Left renal cortex interstitium (tissue), 4 donors: ENCODE measurements at regions not wholly inside any gene's neighbourhood (a gene's known extent, or its start where the extent isn't known, plus 50 kb on each side); places are given as distances from the start of the nearest gene placed in this dataset.
"Not testable (repeated sequence)": the region's sequence is repeated elsewhere in the genome, so short reads cannot be mapped to it uniquely, and the experiment has no call there.

ENCODE experiments used
- DNase-seq, 4 donors: peaks; one replicate each; pipeline ENCODE4 v3.0.0-alpha.2; 2013; ENCODE audit warnings: low read depth in 4 of 4, low spot score in 2 of 4, missing footprints in 1 of 4

DNA sequence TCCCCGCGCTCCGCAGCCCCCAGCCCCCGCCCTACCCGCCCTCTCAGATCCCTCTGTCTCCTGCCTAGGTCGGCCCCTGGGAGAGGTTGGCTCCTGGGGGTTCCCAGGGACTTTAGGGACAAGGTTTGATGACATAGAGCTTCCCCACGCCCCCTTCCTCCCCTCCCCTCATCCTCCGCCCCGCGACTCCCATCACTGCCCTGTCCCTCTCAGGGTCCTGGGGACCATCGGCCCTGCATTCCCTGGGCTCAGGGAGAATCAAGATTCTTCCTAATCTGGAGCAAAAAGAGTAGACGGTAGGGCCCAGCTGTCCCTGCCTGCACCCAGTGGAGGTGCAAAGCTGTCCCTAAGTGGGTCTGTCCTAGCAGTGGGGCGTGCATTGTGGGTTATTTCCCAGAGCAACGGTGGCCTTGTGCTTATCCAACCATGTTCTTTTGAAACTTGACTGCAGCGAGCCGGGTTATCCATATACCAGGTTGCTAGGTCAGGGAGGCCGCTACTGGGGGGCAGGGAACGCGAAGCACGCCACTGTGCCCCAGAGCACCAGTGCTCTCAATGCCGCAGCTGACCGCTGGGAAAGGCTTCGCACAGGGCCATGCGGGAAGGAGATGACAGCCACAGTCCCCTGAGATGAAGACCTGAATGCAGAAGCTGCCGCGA, 124.4 kb upstream of the PRMT8 start:
- no peak for DNase-seq

DNA sequence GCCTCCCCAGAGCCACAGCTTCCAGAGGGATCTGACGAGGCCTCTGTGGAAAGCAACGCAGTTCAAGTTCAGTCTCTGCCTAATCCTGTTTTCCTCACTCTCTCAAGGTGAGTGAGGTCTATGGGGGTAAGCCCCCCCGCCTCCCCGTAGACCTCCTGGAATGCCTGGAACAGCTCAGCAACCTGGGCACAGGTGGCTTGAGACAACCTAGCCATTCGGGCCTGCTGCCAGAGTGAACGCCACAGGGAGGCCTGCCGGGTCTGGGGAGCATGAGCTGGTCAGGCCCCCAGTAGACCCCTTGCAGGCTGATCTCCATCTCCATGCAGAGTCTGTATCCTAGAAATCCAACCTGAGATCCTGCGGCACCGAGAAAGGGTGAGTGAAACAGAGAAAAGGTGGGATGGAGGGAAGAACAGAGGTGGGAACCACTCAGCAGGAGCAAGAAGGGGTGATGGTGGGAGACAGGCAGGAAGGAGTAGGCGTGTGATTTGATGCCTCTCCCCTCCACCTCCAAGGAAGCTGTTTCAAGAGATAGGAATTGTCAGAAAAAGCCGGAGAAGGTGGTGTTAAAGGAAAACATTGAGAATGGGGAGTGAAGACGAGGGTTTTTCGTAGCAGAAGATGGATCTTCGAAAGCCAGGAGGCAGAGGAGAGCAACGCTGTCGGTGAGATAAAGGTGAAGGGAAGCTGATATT, 123.1 kb upstream of the PRMT8 start:
- no peak for DNase-seq

DNA sequence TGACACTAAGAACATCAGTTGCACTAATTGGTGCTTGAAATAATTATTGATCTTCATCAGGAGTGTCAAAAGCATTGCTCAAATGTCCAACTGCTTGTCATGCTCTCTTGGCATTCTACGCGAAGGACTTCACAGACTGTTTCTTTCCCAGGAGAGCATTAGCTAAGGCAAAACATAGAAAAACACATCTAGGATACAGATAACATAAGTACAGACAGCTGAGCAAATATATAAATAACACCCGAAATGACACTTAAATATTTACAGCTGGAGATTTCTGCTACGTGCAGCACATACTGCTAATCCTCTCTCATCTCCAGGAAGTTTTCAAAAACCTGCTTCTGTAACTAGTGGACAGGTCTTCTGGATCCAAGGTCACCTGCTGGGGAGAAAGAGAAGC, 120.0 kb upstream of the PRMT8 start:
- no peak for DNase-seq

DNA sequence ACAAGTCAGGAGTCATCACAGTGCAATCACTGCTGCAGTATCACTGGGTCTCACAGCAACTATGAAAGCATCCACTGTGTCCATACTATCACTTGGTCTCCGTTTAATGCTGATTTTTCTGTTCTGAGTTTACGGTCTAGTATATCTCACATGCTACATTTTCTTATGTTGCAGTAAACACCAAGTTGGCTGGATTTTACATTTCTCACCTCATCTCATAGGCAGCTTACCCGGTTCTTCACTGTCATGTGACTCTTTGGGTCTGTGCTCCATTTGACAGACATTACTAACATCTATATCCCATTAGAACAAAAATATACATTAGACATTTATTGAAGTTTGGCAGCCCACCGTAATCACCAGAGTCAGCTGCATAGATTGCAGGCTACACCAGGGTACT, 115.7 kb upstream of the PRMT8 start:
- DNase-seq = no peak

DNA sequence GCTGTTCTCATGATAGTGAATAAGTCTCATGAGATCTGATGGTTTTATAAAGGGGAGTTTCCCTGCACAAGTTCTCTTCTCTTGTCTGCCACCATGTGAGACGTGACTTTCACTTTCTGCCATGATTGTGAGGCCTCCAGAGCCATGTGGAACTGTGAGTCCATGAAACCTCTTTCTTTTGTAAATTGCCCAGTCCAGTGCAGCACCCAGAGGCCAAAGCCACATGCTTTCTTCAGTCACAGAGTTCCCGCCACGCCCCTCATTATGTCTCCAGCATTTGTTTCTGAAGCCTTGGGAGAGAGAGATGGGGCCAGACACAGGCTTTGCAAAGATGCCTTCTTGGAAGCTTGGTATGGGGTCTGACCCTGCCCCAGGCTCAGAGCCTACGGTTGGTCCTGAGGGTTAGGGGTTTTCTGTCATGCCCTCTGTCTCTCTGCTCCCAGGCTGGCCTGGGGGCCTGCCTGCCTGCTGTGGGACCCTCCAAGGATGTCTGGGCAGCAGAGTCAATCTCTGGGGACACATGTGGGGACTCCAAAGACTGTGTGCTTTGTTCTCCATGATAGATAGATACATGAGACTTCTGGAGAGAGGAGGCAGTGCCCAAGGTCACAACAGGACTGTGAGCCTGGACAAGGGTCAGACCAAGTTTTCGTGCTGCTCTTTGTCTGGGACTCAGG, 114.1 kb upstream of the PRMT8 start:
- DNase-seq = no peak

DNA sequence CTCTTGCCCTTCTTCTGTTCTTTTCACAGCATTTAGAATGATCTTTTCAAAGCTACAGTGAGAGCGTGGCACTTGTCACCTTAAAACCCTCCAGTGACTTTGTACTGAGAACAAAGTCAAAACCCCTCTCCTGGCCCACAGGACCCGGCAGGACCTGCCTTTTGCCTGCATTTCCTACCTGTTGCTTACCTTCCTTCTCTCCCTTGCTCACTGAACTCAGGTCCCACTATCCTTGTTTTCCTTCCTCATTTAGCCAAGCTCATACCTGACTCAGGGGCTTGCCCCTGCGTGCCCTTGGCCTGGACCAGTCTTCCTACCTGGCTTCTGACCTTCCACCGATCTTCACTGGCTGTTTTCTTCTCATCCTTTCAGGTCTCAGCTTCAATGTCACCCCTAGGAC, 112.3 kb upstream of the PRMT8 start:
- DNase-seq = no peak

DNA sequence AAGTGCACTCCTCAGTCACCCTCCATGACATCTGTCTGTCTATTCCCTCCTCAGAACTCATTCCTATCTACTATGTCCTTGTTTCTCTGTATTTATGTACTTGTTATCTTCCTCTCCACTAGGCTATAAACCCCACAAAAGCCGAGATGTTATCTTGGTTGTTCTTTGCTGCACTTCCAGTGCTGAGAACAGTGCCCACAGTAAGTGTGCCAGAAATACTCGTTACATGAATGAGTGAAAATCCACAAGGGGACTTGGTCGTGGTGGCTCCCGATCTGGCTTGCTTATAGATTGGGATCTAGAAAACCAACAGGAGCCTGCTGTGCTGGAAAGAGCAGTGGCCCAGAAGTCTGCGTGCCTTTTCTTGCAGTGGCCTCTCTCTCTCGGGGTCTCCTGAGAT, 111.9 kb upstream of the PRMT8 start:
- no peak for DNase-seq

DNA sequence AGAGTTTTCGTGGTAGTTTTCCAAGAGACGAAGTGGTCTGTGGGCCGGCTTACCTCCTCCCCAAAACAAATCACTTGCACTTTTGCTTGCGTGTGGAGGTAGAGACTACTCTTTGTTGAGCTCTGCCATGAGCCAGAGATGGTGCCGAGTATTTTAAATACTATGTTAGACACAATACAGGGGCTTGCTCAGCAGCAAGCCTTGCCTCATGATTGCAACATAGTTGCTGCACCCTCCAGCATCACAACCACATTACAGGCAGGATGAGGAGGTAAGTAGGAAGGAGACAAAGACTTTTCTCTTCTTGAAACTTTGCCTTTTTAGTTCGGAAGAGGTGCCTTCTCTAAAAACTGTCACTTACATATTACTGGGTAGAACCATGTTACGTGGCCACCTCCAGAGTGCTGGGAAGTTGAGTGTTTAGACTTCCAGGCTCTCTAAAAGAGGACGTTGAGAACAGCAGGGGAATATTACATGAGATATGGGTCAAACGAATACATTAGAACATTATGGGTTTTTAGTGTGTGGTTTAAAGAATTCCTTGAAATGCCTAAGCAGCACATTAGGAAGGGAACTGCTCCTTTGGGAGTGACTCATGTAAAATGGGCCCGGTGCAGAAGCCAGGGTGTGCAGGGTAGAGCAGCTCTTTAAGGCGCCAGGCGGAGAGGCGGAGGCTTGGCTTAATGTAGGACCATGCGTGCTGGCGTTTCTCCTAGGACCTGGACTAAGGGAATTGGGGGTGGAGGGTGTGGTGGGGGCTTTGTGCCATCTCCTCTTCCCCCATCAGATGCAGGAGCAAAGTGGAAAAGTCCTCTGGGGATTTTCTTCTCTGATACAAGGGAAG, 110.6 kb upstream of the PRMT8 start:
- DNase-seq = no peak

DNA sequence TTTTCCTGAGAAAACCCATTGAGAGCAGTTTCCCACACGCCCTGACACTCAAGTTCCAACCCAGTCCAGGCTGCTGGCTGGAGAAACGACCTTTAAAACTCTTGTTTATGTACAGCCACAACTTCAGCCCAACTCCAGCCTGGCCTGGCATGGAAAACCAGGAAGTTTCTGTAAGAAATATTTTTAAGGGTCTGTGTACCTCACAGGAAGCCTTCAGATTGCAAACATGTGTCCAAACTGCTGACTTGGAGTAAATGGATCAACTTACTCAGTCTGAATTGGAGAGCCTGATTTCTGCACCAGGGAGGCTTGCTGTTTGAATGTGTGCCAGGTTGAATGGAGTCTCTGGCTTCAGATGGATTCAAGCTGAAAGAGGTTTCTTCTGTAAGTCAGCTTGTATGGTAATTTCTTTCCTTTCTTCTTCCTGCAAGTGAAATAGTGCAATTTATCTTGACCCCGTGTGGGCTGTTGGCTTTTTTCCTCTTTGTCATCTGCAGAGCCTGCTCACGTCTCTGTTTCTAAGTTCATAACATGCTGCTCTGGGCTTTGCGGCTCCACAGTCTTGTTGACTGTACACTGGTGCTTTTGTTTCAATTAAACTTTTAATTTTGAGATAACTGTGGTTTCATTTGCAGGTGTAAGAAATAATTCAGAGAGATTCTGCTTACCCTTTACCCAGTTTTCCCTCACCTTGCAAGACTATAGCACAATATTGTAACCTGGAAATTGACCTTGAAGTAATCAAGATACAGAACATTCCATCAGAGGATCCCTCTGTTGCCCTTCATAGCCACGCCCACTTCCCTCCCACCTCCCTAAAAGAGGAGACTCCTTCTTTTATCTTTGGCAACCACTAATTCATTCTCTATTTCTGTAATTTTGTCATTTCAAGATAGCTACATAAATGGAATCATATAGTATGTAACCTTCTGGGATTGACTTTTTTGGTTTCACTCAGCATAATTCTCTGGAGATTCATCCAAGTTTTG, 109.7 kb upstream of the PRMT8 start:
- DNase-seq = no peak

DNA sequence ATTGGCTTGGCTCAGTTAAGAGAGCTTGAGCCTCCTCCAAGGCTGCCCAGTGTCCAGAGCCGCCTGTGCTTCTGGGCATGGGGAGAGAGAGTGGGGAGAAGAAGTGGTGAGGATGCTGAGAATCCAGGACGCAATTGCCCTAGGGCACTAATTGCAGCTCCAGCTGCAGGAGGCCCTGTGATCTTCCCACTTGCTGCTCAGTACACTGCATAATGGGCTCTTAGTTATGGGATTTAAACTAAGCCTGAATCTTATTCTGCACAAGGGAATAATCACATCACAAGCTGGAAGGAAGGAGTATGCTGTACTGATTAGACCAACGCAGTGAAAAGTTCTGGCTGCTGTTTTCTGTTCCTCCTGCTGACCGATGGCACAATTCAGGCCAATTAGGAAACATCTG, 101.0 kb upstream of the PRMT8 start:
- no peak for DNase-seq

DNA sequence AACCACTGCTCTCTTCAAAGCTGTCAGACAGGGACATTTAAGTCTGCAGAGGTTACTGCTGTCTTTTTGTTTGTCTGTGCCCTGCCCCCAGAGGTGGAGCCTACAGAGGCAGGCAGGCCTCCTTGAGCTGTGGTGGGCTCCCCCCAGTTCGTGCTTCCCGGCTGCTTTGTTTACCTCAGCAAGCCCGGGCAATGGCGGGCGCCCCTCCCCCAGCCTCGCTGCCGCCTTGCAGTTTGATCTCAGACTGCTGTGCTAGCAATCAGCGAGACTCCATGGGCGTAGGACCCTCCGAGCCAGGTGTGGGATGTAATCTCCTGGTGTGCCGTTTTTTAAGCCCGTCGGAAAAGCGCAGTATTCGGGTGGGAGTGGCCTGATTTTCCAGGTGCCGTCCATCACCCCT, 93.4 kb upstream of the PRMT8 start:
- DNase-seq = not testable (repeated sequence)

DNA sequence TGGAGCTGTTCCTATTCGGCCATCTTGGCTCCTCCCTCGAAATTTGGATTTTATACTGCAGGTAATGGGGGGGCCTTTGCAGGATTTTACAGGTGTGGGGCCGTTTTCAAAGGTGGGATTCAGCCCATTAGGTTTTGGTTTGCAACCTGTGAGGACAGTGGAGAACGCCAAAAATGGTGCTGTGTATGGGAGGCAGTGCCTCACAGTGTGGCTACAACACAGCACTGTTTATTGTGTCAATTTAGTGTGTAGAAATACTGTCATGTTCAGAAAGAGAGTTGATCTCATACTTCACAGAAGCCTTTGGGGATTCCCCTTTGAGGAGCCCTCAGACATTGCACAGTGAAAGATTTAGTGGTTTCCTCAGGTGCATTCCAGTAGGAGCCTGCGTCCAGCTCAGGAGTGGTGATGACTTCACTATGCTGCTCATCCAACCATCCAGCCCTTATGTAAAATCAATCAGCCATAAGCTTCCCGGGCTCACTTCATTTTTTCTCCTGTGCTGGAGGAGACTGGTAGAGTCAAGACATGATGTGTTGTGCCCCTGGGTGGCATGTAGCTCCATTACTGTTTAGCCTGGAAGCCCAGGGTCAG, 92.7 kb upstream of the PRMT8 start:
- DNase-seq = no peak

DNA sequence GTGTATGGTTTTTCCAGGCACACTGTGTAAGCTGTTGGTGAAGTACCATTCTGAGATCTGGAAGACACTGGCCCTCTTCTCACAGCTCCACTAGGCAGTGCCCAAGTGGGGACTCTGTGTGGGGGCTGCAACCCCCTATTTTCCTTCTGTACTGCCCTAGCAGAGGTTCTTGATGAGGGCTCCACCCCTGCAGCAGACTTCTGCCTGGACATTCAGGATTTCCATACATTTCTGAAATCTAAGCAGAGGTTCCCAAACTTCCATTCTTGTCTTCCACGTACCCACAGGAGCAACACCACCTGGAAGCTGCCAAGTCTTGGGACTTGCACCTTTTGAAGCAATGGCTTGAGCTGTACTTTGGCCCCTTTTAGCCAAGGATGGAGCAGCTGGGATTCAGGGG, 85.2 kb upstream of the PRMT8 start:
- DNase-seq = no peak

DNA sequence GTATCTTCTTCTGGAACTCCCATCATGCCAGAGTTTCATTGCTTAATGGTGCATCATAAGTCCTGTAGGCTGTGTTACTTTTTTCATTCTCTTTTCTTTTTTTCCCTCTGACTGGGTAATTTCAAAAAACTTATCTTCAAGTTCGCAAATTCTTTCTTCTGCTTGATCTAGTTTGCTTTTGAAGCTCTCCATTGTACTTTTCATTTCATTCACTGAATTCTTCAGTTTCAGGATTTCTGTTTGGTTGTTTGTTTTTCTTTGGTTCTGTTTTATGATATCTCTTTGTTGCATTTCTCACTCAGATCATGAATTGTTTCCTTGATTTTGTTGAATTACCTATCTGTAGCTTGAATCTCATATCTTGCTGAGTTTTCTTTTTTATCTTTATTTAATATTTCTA, 83.3 kb upstream of the PRMT8 start:
- no peak for DNase-seq

DNA sequence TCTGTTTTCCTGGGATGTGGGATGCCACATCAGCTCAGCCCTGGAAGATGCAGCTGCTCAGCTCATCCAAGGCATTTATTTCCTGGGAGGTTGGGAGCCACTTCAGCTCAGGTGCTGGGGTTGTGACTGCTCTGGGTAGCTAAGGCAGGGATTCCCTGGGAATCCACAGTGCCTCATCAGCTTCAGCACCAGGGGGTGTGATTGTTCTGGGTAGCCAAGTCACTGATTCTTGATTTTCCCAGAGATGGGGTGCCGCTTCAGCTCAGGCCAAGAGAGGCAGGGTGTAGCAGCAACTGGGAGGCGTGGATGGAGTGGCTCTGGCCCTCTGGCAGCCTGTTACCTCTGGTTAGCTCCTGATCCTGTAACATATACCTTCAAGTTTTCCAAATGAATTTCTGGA, 81.3 kb upstream of the PRMT8 start:
- no peak for DNase-seq

DNA sequence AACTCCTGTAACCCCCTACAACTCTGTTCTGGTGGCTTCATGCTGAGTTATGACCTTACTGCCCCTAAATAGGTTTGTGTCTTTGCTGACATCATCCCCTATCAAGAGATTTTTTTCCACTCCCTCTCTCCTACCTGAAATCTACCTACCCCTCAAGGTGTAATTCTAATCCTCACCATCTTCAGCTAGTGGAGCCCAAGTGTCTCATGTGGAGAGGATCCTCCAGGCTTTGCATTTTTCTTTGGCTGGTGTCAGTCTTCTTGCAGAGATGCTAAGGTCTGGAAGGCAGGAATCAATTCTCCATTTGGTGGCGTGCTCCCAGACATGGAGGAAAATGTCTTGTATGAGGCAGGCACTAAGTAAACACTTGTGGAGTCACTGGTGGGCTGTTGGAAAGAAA, 74.8 kb upstream of the PRMT8 start:
- no peak for DNase-seq

DNA sequence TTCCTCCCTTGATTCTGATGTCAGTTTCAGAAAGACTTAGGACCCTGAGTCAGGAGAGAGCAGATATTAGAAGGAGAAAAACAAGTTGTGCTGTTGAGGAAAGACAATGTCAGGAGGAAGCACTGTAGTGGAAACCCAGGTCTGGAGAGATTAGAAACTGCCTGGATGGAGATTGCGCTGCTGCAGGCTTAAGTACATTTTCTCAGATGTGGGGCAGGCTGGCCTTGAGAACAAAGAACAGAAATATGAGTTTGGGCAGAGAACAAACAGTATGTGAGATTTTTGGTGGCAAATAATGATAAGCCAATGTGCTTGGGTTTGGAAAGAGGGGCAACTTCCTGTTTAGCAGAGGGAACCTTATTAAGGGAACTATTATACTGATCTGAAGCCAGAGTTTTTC, 74.3 kb upstream of the PRMT8 start:
- DNase-seq = no peak

DNA sequence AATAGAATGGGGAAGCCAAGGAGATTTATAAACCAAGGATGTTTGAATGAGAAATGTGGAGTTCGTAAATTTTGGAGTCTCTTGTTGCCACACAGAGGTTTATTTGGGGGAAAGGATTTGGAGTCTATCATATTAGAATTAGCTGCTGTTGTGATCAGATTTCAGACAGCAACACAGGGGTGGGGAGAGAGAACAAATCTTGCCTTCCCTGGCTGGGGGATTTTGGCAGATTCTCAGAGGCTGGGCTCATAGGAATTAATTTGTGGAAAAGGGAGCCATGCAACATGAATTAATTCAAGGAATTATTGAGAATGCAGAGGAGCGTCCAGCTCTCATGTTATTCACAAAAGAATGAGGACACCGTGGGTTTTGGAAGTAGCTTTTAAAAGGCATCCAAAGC, 73.9 kb upstream of the PRMT8 start:
- no peak for DNase-seq

DNA sequence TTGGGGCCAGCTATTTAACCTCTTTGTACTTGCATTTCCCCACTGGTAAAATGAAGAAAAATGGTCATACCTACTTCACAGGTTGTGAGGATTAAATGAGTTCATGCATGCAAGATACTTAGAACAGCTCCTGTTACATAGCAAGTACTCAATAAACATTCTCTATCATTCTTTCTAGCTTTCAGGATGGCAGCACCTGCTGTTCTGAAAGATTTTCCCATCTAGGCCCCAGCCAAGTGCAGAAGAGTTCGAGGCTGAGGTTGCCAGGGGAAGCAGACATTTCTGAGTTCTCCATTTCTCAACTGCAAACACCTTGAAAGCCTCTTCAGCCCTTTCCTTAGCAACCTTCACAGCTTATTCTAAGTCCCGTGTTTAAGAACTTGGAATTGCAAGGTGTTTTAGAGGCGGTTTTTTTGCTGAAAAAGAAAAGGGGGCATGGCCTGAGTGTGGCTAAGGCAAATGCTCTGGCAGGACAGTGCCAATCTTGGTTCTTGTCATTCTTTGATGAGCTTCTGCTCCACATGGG, 73.0 kb upstream of the PRMT8 start:
- DNase-seq = no peak
